DMS153 treated with DMSO at 0.1 percent for 48 hours (cell line): ENCODE measurements at regions not wholly inside any gene's neighbourhood (a gene's known extent, or its start where the extent isn't known, plus 50 kb on each side); places are given as distances from the start of the nearest gene placed in this dataset.

ENCODE experiments used
- DNase-seq: peaks from one replicate; lab custom pipeline; 2025; ENCODE audit not compliant: unreplicated experiment; lab: John Stamatoyannopoulos, UW

- DNase-seq: no peak
Measured at GRCh38 chr4:17120761-17121160, 222.3 kb upstream of the LDB2 start.

DNA sequence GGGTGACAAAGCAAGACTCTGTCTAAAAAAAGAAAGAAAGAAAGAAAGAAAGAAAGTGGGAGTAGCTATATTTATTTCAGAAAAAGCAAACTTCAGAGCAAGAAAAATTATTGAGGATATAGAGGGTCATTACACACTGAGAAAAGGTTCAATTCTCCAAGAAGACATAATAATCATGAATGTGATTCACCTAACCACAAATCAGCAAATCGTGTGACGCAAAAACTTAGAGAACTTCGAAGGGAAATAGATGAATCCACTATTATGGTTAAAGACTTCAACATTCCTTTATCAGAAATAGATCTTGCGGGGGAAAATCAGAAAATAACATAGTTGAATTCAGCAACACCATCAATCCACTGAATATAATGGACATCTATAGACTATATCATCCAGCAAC, 219.3 kb upstream of the LDB2 start:
- no peak for DNase-seq

GRCh38 chr4:17115583-17115982, 217.1 kb upstream of the LDB2 start:
- DNase-seq: no peak

DNA sequence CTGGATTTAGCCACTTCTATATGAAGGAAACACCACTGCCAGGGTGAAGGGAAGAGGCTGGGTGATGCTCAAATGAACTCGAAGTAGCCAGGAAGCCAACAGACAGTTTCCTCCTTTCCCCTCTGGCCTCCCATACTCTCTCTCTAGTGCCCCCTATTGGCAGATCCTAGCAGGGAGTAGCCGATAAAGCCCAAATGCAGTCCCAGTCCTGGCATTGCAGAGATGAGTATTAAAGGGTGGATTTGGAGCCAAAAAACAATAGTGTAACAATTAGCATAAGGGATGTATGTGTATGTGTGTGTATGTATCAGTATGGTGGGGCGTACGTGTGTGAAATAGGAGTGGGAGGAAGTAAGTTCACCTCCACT, 213.8 kb upstream of the LDB2 start:
- no peak for DNase-seq

DNA sequence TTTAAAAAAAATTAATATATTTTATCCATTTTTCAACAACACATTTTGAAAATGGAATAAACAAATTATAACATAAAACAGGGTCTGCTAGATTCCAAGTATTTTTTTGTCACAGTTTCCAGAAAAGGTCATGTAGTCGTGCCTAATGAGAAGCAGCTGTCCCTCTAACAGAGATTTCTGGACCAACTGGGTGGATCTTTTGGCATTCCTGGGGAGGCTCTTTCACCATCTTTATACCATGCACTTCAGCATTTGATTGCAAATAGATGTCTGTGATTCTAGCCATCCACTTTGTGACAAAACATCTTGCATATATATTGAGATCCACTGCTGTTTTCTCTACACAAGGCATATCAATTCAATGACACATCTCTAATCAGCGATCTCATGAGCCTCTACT, 210.7 kb upstream of the LDB2 start:
- no peak for DNase-seq

DNA sequence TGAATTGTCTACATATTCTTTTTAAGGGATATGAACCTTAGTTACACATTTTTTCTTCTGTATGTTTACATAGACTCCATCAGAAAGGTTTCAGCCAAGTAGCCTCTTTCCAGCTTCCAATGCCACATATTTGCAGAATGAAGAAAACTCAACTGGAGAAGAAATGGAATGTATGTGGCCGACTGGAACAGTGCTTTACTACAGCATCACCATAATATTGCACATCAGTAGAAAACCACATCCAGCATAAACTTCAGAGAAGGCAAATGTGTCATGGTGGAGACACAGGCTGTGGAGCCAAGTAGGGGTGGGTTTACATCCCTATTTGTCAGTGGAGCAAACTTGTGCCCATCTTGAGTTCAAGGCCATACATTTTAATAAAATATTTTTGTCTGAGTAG, 204.8 kb upstream of the LDB2 start:
- no peak for DNase-seq

GRCh38 chr4:17098996-17099395, 200.6 kb upstream of the LDB2 start:
- no peak for DNase-seq

GRCh38 chr4:17098401-17098800, 200.0 kb upstream of the LDB2 start:
- DNase-seq: no peak

DNA sequence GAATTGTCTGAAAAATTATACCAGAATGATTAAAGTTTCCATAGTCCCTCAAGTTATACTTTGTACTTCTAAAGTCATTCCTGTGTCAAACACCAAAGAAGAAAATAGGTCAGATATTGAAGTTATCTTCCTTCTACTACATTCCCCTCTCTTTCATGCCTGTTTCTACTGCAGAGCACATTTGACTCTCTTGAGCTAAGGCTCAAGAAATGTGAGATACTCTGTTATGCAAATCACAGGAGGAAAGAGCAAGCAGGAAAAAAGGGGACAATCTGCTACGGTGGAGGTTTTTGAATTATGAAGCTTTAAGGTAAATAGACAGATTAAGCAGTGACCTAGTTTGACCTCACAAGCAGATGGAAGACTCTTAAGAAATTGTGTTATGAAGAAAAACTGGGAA, 198.9 kb upstream of the LDB2 start:
- no peak for DNase-seq

- no peak for DNase-seq
Measured at GRCh38 chr4:17096692-17097091, 198.2 kb upstream of the LDB2 start.

- DNase-seq: no peak
Measured at GRCh38 chr4:17095771-17096170, 197.3 kb upstream of the LDB2 start.

- no peak for DNase-seq
Measured at GRCh38 chr4:17094876-17095210, 196.4 kb upstream of the LDB2 start.

- no peak for DNase-seq
Measured at GRCh38 chr4:17094159-17094875, 195.9 kb upstream of the LDB2 start.

GRCh38 chr4:17093481-17093880, 195.0 kb upstream of the LDB2 start:
- no peak for DNase-seq

- DNase-seq: no peak
Measured at GRCh38 chr4:17092736-17093437, 194.4 kb upstream of the LDB2 start.

GRCh38 chr4:17091104-17091503, 192.7 kb upstream of the LDB2 start:
- no peak for DNase-seq

DNA sequence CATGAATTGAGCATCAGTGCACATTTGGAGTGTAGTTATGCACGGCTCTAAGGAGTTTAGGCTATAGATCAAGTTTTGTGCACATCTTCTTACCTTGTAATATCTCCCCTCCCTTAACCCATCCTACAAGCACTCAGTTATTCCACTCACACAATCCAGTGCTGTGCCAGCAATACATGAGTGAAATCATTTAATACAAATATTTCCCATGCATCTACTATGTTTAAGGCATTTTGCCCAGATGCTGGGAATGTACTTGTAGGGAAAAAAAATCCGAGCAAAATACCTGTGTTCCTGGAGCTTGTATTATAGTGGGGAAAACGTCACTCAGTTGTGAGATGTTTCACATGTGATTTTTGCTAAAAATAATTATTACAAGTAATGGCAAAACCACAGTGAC, 191.6 kb upstream of the LDB2 start:
- no peak for DNase-seq

GRCh38 chr4:17085416-17085815, 187.0 kb upstream of the LDB2 start:
- DNase-seq: no peak

DNA sequence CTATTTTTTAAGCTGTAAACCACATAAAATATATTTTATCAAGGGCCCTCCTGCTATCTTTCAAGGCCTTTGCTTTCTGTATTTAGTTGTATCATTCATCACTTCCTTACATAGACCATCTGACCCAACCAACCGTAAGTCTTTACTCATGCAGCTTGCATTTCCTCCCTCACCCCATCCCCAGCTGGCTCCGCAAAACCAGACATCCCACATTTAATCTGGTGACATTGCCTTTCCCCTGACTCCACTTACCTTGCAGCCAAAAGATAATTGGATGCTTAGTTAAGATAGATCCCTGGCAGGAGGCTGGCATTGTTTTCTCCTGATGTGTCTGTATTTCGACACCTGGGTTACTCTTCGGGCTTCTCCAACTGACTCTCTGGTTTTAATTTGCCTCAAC, 183.7 kb upstream of the LDB2 start:
- DNase-seq: no peak

DNA sequence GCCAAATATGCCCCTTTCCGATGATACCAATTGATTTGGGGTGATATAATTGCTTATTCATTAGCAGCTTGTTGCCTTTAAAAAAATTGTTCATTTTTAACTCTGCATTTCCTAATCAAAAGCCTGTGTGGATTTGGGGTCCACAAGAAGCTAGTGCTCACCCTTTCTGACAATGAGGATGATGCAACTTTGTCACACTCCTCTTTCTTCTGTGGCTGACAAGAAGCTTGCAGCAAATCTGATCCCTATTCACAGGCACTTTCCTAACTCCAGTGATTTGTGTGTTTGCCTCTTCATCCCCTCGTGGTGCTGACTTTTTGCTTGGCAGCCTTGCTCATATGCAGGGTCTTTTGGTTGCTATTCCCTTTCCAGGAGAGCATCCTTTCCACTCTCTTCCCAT, 182.7 kb upstream of the LDB2 start:
- no peak for DNase-seq

GRCh38 chr4:17077105-17077504, 178.7 kb upstream of the LDB2 start:
- no peak for DNase-seq

- DNase-seq: no peak
Measured at GRCh38 chr4:17072483-17072882, 174.0 kb upstream of the LDB2 start.

DNA sequence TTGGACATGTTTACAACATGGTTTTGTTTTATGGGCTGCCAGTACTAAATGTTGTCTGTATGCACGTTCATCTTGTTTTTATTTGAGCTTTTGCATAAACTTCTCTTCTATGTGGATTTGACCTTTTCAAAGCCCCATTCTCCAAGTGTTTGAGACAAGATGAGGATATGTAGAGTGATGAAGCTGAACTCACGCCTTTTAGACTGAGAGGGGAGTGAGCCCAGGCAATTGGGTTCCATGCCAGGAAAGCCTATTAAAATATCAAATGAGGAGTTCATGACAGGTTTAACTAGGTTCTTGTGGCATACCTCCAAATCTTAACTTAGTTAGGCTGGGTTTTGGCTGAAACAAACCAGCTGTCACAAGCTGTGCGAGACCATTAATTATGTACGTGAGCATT, 170.4 kb upstream of the LDB2 start:
- no peak for DNase-seq
